ENCODE measurements at regions not wholly inside any gene's neighbourhood (a gene's known extent, or its start where the extent isn't known, plus 50 kb on each side); places are given as distances from the start of the nearest gene placed in this dataset.

GRCh38 chr18:8988260-8988871 is 114.1 kb upstream of the NDUFV2 start:
- intact Hi-C loops (cut with DNase I): loop anchor here (10.0 kb wide), 1 partner anchor 334 kb away; no protein-coding TSS in a partner anchor
- H3K4me1 ChIP-seq: peaks cover 10% of the 10 kb centered on the region
- no peak for DNase-seq (ENCODE audit: extremely low spot score in 2 of 2)

DNA sequence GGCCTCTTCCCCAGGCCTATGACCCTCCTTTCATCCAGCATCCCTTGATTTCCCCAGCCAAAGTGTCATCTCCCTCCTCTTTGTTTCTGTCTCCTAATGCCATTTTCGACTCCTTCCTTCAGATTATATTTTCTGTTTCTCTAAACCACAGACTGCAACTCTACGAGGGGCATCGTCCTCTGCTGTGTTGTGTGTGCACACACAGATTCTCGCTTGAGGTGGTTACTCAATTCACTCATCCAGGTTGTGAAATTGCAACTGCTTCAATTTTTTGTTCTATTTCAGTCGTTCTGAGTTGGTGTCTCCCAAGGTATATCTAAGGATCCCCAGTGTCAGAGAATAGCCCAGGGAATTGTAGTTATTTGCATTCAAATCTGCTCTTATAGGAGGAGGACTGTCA is 113.5 kb upstream of the NDUFV2 start:
- no peak overlapping the region for H3K27ac ChIP-seq
- peaks cover 8% of the 10 kb centered on the region for H3K4me1 ChIP-seq
- TF ChIP-seq CTCF (IDR thresholded peaks at IDR 0.05) (no peak), POLR2A (IDR thresholded peaks at IDR 0.05) (no peak), POLR2AphosphoS5 (IDR thresholded peaks at IDR 0.05; ENCODE audit: insufficient read depth in 1 of 2, low read depth in 1 of 2) (no peak)
- H3K36me3 ChIP-seq: no peaks in the 10 kb centered on the region
- intact Hi-C loops (cut with DNase I): loop anchor here (10.0 kb wide), 1 partner anchor 334 kb away; no protein-coding TSS in a partner anchor
- H3K9me3 ChIP-seq: no peaks in the 10 kb centered on the region
- no peaks in the 10 kb centered on the region for H3K27me3 ChIP-seq
- no peak overlapping the region for H3K4me3 ChIP-seq
- DNase-seq (ENCODE audit: extremely low spot score in 2 of 2): no peak

More at GRCh38 chr18:8988260-8988871, 114.1 kb upstream of the NDUFV2 start:
- no peaks in the 10 kb centered on the region for H3K36me3 ChIP-seq
- H3K9me3 ChIP-seq: no peaks in the 10 kb centered on the region
- no peak overlapping the region for H3K4me3 ChIP-seq
- TF ChIP-seq POLR2AphosphoS5 (IDR thresholded peaks at IDR 0.05; ENCODE audit: insufficient read depth in 1 of 2, low read depth in 1 of 2): no peak
- TF ChIP-seq POLR2A (IDR thresholded peaks at IDR 0.05): no peak
- TF ChIP-seq CTCF (IDR thresholded peaks at IDR 0.05): peak; percentile 32 to 70 (median 61)
- no peak overlapping the region for H3K27ac ChIP-seq
- H3K27me3 ChIP-seq: no peaks in the 10 kb centered on the region

GRCh38 chr18:8989855-8990254 is 112.6 kb upstream of the NDUFV2 start:
- Histone ChIP-seq H3K4me3 (no peak overlapping the region), H3K4me1 (peaks cover 8% of the 10 kb centered on the region), H3K9me3 (no peaks in the 10 kb centered on the region), H3K27me3 (no peaks in the 10 kb centered on the region), H3K36me3 (no peaks in the 10 kb centered on the region), H3K27ac (no peak overlapping the region)
- no peak for DNase-seq (ENCODE audit: extremely low spot score in 2 of 2)
- intact Hi-C loops (cut with DNase I): loop anchor here (10.0 kb wide), 2 partner anchors 295 to 335 kb away; no protein-coding TSS in a partner anchor
- TF ChIP-seq CTCF (IDR thresholded peaks at IDR 0.05) (no peak), POLR2AphosphoS5 (IDR thresholded peaks at IDR 0.05; ENCODE audit: insufficient read depth in 1 of 2, low read depth in 1 of 2) (no peak), POLR2A (IDR thresholded peaks at IDR 0.05) (no peak)

DNA sequence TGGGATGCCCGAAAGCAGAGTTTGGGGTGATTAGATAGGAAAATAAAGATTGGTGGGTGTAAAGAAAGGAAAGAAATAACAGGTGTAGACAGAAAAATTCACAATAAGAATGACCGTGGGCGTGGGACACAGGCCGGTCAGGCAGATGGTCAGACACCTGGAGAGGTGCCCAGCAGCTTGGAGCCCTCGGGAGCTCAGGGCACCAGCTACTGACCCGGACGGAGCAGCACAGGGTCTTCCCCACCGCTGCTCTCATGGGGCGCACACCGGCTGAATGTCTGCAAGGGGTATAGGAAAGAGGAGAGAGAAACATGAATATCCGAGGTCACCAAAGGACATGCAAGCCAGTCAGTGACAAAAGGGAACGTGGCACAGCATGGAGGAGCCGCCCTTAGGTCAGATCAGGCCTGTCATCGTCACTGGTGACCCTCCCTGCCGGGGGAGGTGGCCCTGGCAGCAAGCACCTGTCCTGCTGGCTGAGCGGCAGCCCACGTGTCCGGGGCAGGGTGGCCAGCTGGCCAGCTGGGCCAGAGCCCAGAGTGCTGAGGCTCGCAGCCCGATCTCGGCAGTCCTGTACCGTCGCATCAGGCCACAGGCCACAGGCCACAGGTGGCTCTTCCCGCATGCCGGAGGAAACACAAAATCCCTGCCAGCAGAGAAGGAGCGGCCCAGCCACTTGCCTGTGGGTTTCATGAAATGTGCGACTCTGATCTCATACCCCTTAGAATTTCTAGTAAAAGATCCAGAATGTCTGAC is 112.0 kb upstream of the NDUFV2 start:
- no peak for DNase-seq (ENCODE audit: extremely low spot score in 2 of 2)
- TF ChIP-seq POLR2AphosphoS5 (IDR thresholded peaks at IDR 0.05; ENCODE audit: insufficient read depth in 1 of 2, low read depth in 1 of 2) (no peak), CTCF (IDR thresholded peaks at IDR 0.05) (no peak), POLR2A (IDR thresholded peaks at IDR 0.05) (no peak)
- Histone ChIP-seq H3K4me3 (no peak overlapping the region), H3K4me1 (peaks cover 8% of the 10 kb centered on the region), H3K27me3 (no peaks in the 10 kb centered on the region), H3K27ac (no peak overlapping the region), H3K36me3 (no peaks in the 10 kb centered on the region), H3K9me3 (no peaks in the 10 kb centered on the region)
- intact Hi-C loops (cut with DNase I): loop anchor here (10.0 kb wide), 1 partner anchor 296 kb away; no protein-coding TSS in a partner anchor
